ENCODE measurements at regions not wholly inside any gene's neighbourhood (a gene's known extent, or its start where the extent isn't known, plus 50 kb on each side); places are given as distances from the start of the nearest gene placed in this dataset.
"Not testable (repeated sequence)": the region's sequence is repeated elsewhere in the genome, so short reads cannot be mapped to it uniquely, and the experiment has no call there.

DNA sequence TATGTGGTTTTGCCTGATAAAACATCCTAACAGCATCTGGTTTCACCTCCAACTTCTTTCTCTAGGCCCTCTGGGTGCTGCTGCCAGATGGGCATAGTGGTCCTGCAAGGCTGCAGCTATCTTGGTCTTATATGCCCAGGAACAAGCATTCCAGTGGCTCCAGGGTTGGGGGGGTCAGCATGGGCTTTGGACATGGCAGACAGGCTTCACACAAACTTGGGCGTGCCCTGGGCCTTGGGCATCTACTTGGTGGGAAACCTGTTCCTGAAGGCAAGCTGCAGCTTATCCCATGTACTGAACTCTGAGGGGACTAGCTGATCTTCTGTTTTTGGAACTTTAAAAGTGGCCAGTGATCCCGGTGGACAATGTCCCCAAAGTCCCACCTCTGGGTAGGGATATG, 54.9 kb upstream of the ZNF678 start:
- no peak for ATAC-seq

DNA sequence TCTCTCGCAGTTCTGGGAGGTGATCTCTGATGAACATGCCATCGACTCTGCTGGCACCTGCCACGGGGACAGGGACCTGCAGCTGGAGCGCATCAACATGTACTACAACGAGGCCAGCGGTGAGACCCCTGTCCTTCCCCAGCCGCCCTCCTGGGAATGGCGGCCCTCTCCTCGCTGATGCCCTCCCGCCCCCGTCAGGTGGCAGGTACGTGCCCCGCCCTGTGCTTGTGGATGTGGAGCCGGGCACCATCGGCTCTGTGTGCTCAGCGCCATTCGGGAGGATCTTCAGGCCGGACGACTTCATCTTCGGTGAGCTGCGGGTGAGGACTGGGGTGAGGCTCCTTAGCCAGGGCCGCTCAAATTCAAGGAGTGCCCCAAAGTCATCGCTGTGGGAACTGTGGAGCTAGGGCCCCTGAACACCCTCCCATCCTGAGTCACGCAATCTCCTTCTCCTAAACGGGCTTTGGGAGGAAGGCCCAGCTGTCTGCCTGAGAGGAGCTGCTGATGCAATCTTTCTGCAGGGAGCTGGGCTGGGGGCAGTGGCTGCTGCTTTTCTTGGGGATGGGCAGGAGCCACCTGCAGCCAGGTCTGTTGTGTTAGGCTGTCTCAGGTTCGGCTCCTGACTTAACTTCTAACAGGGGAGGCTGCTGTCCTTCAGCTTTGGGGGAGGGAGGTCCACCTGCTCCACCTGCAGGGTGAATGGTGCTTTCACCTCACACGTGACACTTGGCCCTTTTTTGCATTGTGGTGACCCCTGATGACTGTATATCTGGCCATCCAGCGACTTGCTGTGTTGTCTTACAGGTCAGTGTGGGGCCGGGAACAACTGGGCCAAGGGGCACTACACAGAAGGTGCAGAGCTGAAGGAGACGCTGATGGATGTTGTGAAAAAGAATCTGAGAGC, 56.6 kb upstream of the ZNF678 start:
- not testable (repeated sequence) for ATAC-seq

DNA sequence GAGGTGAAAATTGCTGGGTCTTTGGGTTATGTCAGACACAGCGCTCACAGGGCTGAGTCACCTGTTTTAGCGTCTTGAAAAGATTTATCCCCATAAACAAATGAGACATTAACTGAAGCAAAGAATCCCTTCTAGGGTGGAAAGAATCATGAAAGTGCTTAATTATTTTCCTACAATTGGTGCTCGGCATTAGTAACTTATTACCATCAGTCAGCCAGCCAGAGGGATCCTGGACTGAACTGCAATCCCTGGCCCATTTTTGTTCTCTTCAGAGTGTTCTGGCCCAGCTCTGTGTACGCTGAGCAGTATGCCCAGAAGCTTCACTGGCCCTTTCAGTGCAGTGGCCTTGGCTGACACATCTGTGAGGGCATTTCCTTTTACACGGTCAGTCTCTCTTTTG, 67.3 kb upstream of the ZNF678 start:
- not testable (repeated sequence) for ATAC-seq

DNA sequence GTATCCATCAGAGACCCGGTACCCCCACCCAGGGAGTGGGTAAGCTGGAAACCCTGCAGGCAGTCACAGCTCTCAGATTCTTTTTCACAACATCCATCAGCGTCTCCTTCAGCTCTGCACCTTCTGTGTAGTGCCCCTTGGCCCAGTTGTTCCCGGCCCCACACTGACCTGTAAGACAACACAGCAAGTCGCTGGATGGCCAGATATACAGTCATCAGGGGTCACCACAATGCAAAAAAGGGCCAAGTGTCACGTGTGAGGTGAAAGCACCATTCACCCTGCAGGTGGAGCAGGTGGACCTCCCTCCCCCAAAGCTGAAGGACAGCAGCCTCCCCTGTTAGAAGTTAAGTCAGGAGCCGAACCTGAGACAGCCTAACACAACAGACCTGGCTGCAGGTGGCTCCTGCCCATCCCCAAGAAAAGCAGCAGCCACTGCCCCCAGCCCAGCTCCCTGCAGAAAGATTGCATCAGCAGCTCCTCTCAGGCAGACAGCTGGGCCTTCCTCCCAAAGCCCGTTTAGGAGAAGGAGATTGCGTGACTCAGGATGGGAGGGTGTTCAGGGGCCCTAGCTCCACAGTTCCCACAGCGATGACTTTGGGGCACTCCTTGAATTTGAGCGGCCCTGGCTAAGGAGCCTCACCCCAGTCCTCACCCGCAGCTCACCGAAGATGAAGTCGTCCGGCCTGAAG, 69.3 kb upstream of the ZNF678 start:
- ATAC-seq, result not testable (repeated sequence)

DNA sequence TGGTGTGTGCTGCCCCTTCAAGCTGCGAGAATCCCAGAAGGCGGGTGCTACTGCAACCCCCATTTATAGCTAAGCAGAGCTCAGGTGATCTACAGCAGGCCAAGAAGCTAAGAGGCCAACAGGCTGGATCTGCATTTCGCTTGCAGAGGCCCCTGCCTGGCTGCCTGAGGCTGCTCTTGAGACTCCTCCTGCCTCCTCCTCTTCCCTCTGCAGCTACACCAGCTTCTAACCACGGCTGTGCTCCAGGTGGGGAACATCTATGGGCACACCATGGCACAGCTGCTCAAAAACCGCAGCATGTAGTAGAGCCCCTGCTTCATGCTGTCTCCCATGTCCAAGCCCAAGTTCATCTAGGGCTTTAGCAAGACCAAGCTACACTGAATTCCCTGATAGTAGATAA, 72.9 kb upstream of the ZNF678 start:
- no peak for ATAC-seq

- ATAC-seq, result no peak
These were observed 73.4 kb upstream of the ZNF678 start for GRCh38 chr1:227490001-227490400.

DNA sequence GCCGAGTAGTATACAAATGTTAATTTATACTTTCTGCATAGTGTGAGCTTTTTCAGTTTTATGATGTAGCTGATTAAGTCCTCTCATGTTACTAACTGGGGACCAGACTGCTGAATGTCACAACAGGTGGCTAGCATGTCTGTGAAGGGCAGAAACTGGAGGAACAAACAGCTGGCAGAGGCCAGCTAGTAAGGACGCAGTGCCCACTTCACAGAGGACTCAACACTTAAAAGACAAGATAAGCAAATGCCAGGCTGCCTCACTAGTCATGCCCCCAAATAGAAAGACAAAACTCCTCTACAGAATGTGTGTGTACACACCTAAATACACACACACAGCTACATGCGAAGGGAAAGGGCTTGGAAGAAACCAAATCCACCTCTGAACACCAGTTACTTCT, 73.8 kb upstream of the ZNF678 start:
- no peak for ATAC-seq

- ATAC-seq, result no peak
These were observed 75.8 kb upstream of the ZNF678 start for GRCh38 chr1:227487606-227488005.

- peak in 1 of 2 donors; percentile 28 for ATAC-seq
These were observed 76.8 kb upstream of the ZNF678 start for GRCh38 chr1:227486559-227486958.

- ATAC-seq, result no peak
These were observed 81.4 kb upstream of the ZNF678 start for GRCh38 chr1:227482023-227482299.

- not testable (repeated sequence) for ATAC-seq
These were observed 89.3 kb upstream of the ZNF678 start for GRCh38 chr1:227474072-227474471.

GRCh38 chr1:227472772-227473171, 90.6 kb upstream of the ZNF678 start:
- ATAC-seq, result no peak

DNA sequence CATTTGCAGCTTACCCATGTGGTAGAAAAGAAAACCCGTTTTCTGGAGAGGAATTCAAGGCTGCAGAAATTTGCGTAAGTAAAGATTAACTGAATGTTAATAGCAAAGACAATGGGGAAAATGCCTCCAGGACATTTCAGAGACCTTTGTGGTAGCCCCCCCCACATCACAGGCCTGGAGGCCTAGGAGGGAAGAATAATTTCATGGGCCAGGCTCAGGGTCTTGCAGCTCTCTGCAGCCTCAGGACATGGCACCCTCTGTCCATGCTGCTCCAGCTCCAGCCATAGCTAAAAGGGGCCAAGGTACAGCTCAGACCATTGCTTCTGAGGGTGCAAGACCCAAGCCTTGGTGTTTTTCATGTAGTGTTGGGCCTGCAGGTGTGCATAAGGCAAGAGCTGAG, 92.7 kb upstream of the ZNF678 start:
- ATAC-seq, result no peak

- no peak for ATAC-seq
These were observed 93.6 kb upstream of the ZNF678 start for GRCh38 chr1:227469708-227470107.

DNA sequence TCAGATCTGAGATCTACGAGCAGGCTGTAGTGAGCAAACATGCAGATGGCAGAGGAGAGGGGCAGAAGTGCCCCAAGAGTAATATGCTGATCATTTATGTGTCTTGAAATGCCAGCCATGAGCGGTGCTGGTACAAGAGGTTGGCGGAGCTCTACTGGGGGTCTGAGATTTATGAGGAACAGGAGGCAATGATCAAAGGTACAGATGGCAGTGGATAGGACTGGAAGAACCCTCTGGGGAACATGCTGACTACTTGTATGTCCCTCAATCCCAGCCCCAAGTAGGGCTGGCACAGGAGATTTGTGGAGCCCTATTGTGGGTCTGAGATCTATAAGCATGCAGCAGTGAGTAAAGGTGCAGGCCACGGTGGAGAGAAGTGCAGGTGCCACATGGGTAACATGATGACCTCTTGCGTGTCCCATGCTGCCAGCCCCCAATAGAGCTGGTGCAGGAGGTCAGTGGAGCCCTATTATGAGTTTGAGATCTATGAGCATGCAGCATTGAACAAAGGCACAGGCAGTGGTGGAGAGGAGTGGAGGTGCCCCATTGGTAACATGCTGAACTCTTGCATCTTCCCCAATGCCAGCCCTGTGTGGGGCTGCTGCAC, 97.2 kb upstream of the ZNF678 start:
- no peak for ATAC-seq

- ATAC-seq, result no peak
These were observed 98.1 kb upstream of the ZNF678 start for GRCh38 chr1:227465256-227465655.

DNA sequence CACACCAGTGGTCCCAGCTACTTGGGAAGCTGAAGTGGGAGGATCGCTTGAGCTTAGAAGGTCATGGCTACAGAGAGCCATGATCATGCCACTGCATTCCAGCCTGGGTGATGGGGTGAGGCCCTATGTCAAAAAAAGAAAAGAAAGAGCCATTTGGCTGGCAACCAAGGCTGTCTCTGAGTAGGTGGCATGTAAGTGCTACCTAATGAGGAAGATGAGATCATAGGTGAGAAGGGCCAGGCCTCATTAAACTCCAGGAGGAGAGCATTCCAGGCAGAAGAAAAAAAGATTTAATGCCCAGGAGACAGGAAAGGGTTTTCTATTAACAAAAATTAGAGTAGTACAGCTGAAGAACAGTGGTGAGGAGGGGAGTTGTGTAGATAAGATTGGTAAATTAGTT, 103.4 kb upstream of the ZNF678 start:
- ATAC-seq, result no peak

DNA sequence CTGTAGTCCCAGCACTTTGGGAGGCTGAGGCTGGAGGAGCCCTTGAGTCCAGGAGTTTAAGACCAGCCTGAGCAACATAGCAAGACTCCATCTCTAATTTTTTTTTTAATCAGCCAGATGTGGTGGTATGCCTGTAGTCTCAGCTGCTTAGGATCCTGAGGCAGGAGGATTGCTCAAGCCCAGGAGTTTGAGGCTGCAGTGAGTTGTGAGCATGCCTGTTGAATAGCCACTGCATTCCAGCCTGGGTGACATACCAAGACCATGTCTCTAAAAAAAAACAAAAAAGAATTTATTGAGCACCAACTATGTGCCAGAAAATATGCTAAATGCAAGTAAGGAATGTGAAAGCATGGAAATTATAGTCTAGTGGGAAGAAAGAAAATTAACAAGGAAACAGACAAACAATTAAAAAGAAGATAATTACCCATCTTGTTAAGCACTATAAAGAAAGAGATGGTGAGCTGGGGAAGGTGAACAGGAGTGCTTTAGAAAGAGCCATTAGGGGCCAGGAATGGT, 104.0 kb upstream of the ZNF678 start:
- no peak for ATAC-seq

- no peak for ATAC-seq
These were observed 108.7 kb upstream of the ZNF678 start for GRCh38 chr1:227454686-227455085.

DNA sequence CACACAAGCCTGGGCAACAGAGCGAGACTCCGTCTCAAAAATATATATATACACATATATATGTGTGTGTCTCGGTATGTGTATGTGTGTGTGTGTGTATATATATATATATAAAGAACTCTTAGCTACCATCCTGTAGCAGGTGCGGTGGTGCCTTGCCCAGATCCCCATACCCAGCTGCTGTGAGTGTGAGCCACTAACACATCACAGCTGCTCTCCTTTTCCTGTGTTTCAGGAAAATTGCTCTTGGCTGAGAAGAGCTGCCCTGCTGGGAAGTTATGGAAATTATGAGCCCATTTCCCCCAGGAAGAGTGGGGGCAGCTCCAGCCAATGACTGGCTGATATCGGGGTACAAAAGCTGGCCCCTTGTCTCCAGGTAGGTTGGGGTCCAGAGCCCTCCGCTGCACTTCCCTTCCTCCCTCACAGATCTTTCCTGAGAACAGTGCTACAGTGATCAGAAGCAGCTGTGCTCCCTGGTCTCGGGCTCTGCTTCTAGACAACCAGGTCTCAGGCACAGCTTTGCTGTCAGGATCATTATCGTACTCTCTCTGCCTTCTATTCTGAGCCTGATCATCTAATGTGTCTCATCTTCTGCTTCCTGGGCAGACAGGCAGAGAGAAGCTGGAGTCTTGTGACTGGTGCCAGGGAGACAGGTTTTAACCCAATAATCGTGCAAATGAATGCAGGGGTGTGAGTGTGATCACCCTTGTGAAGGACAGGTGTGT, 109.6 kb upstream of the ZNF678 start:
- ATAC-seq, result no peak

- no peak for ATAC-seq
These were observed 111.4 kb upstream of the ZNF678 start for GRCh38 chr1:227451954-227452353.

- ATAC-seq, result no peak
These were observed 112.3 kb upstream of the ZNF678 start for GRCh38 chr1:227451057-227451456.

DNA sequence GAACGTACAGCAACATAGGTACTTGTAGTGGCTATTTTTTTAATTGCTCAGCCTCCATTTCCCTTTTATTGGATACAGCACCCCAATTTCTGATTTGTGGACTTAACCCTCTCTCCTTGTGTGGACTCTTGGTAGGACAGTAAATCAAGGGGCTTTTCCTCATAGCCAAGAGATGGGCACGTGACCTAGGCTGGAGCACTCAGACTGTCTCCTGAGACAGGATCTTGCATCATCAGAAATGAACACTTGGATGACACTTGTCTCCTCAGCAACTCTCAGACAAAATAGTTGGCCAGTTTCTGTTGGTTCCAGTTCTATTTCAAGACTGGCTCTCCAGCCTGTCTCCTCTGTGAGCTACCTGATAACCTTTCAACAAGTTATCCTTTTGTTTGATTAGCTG, 112.9 kb upstream of the ZNF678 start:
- no peak for ATAC-seq
